ENCODE measurements at regions not wholly inside any gene's neighbourhood (a gene's known extent, or its start where the extent isn't known, plus 50 kb on each side); places are given as distances from the start of the nearest gene placed in this dataset.

DNA sequence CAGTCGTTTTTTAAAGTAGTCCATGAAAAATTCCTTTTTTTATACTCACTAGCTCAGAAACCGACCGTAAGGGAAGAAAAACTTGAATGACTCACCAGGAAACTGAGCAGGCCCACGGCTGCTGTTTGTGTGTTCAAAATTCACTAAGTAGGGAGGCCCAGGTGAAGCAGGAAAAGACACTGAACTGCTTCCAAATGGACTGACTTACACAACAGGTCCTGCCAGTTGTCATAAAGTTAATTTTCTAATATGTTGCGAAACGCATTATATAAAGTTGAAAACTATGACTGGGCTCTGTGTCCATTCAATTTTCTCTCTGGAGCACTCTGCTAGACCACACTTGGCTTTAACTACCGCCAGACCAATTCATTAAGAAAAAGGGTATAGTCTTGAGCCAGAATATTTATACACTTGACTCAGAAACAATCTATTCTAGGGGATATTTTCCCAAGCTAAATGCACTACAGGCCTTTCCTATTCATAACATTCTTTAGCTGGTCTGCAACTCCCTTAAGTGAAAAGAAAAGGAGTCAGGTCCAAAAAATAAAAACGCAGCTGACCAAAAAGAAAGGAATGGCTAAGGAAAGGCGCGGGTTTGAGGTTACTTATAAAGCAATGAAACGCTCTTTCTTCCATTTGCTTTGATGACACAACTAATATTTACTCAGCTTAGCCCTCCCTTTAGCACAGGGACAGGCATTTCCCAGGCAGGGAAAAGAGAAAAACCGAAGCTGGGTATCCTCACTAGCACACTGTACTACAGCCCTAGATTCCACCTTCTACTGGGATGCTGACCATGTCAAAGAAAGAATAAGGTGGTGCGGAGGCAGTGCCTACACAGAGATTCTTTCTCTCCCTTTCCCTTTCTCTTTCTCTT is 306.3 kb upstream of the ESRRG start:
- no peak for DNase-seq

- no peak for DNase-seq
Observed at GRCh38 chr1:217027403-217028080, 304.3 kb upstream of the ESRRG start.

GRCh38 chr1:217026531-217026930 is 303.3 kb upstream of the ESRRG start:
- DNase-seq: no peak

DNA sequence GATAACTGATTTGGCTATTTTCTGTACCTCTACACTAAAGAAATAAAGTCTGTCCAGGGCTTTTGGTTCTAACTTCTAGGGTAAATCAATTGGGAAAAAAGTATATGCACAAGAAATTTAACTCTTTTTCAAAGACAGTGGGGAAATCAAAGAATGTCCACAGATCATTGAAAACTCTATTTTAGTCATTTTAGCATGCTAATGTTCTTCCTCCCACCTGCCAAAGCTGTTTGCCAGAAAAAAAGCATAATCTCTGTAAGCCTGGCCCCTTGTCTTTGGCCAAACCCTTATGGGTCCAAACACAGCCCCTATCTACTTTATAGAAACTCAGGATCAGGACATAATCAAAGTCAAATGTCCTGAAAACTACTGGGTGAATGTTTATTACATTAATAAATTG is 302.2 kb upstream of the ESRRG start:
- no peak for DNase-seq

DNA sequence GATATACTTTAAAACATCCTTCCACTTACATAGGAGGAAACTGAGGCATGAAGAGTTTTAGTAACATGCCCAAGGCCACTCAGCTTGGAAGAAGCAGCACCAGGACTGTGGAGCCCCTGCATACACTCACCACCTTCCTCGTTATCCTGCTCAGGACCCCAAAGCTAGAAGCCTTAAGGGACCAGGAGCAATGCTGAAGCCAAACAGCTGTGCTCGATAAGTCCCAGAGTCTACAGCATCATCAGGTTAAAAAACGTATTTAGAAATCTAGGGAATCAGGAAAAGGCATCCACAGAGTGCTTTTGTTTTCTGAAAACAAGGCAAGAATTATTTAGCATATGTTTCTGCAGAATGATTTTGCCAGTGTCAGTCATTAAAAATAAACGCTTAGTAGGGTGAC is 301.7 kb upstream of the ESRRG start:
- DNase-seq: no peak

DNA sequence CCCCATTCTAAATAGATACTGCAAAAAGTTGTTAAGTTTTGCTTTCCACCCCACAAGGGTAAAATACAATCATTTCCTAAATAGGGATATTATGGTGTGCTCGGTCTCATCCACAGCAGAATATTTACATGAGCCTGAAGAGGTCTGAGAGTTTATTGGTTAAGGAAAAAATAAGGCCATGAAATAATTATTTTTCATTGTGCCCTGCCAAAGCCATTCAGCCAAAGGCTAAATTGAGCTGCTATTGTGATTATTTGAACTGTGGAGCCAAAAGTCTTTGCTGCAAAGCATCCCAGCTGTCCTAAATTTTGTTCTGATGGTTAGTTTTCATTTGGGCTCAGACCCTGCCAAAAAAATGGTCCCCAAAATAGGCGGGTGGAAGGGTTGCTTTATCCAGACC is 298.7 kb upstream of the ESRRG start:
- no peak for DNase-seq

GRCh38 chr1:217021400-217021799 is 298.2 kb upstream of the ESRRG start:
- no peak for DNase-seq

GRCh38 chr1:217019475-217019874 is 296.2 kb upstream of the ESRRG start:
- no peak for DNase-seq

GRCh38 chr1:217018648-217019047 is 295.4 kb upstream of the ESRRG start:
- DNase-seq: no peak

DNA sequence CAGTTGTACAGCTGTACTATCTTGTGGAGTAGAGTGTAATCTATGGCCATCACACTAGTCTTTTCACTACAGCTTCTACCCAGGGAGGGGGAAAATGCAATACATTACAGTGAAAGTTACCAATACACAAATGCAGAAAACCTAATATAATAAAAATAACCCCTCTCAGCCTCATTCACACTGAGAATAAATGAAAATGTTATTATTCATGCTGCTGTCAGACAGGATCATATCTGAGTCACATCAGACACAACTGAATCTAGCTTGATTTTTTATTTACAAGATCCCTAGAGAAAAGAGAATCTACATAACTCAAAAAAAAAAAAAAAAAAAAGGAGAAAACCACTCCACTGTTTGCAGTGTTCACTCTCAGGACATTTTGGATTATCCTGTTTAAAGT is 293.9 kb upstream of the ESRRG start:
- DNase-seq: no peak

DNA sequence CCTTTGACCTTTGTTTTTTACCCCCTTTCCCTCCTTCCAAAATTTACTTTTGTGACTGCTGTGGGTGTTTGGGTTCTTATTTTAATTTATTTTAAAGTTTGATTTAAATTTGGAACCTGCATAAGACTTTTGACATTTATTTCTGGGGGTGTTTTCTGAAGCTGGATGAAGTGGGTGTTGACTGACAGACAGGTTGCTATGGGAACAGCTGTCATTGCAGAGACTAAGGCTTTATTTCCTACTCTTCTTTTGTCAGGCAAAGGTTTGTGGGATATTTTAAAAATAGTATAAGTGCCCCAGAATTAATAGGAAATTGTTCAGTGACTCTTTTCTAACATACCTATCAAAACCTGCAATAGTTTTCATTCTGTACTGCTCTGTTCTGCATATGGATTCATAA is 290.8 kb upstream of the ESRRG start:
- DNase-seq: no peak

DNA sequence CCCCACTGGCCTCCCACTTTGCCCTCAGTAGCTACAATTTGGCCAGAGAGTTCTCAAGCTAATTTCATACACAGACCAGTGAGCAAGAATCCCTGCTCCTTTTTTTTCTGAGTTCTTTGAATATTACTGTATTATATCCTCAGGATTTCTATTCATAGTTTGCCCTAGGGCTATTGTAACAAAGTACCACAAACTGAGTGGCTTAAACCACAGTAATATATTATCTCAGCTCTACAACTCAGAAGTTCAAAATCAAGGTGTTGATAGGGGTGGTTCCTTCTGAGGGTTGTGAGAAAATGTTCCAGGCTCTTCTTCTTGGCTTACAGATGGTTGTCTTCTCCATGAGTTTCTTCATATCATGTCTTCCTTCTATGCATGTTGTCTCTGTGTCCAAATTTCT is 289.4 kb upstream of the ESRRG start:
- DNase-seq: no peak

- DNase-seq: no peak
Observed at GRCh38 chr1:217011097-217011496, 287.9 kb upstream of the ESRRG start.

GRCh38 chr1:217010253-217010652 is 287.0 kb upstream of the ESRRG start:
- no peak for DNase-seq

GRCh38 chr1:217009376-217009775 is 286.1 kb upstream of the ESRRG start:
- no peak for DNase-seq

- DNase-seq: no peak
Observed at GRCh38 chr1:217004776-217005436, 281.7 kb upstream of the ESRRG start.

DNA sequence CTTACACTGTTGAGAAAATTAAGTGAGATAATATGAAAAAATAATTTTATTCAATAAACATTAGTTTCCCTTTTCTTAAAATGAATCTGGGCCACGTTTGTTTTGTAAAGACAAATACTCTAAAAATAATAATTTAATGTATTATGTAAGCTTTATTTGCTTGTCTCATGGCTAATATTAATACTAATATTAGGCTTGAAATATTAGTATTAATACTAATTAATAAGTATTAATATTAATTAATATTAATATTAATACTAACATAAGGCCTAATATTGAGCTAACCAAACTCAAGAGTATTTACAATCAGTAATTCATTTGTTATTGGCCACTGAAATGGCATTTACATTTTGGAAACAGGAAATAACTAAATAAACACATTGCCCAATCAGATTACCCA is 280.1 kb upstream of the ESRRG start:
- no peak for DNase-seq

DNA sequence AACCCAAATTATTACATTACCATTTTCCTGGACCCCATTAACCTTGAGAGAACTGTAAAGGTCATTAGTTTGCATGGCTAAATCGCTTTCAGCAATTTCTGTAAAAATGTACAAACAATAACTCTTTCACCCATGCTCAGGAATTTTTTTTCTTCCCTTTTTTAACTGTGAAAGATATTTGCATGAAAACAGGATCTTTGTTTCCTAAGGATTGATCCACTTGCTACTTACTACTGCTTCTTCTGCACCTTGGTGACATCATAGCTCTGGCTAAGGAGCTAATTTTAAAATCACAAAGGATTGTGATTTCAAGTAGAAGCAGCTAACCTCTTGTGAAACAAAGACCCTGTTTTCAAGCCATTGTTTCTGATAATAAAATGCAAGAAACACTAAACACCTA is 274.6 kb upstream of the ESRRG start:
- no peak for DNase-seq

- DNase-seq: no peak
Observed at GRCh38 chr1:216997069-216997468, 273.8 kb upstream of the ESRRG start.

DNA sequence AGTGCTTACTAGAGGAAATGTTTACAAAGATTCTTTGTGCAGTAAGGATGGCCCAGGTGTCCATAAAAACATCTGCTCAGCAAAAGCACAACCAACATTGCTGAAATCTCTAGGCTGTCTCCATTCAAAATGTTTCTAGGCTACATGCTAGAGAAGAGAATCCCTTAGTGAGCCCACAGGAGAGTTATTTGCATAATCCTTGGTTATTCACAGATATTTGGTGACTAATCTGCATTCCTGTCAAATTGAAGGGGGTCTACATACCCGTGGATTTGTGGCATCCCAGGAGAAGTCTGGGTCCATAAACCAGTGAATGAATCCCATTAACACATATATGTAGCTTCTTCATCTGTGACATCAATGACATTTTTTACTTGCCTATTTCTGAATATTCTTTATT is 261.3 kb upstream of the ESRRG start:
- DNase-seq: no peak

GRCh38 chr1:216983823-216984222 is 260.6 kb upstream of the ESRRG start:
- no peak for DNase-seq

DNA sequence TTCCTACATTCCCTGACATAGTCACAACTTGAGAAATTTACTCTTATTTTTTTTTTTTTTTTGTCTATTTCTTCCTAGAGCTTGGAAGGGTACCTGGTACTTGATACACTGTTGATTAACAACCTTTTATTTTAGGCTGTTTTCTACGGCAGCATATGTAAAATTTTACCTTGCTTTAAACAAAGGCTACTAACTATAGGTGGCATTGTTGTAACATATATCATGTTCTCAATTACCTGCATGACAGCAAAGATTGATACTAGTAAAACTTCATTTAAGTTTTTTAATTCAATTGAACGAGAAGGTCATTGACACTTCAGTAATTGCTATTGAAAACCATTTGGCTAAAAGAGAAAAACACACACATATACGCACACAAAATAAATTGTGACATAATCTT is 238.3 kb upstream of the ESRRG start:
- no peak for DNase-seq

- DNase-seq: no peak
Observed at GRCh38 chr1:216960716-216961115, 237.5 kb upstream of the ESRRG start.

DNA sequence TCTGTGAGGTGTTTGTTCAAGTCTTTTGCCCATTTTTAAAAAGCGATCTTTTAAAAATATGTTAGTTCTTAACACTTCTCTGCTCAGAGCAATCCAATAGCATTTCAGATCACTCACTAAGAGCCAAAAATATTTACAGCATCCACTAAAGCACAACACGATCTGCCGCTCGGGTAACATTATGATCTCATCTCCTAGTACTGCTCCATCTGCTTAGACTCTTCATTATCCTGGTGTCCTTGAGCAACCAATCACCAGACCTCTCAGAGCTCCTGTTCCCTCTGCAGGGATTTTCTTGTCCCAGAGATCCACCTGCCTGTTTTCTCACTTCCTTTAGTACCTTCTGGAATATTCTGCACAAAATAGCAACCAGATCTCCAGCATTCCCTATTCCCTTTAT is 235.3 kb upstream of the ESRRG start:
- no peak for DNase-seq
